Activated B cell treated with CpG ODN at 0.5 μM for 24 hours (primary cell): ENCODE measurements at regions not wholly inside any gene's neighbourhood (a gene's known extent, or its start where the extent isn't known, plus 50 kb on each side); places are given as distances from the start of the nearest gene placed in this dataset.
"Not testable (repeated sequence)": the region's sequence is repeated elsewhere in the genome, so short reads cannot be mapped to it uniquely, and the experiment has no call there.

ENCODE experiments used
- ATAC-seq: fragments of 200-7000 bp; cut with Tn5 transposase; one replicate; pipeline ENCODE4 v1.10.0; 2021; ENCODE audit warnings: low read depth, mild to moderate bottlenecking, moderate library complexity
- CTCF ChIA-PET: fragments of 350-600 bp; sonication (Branson Sonifier 250); formaldehyde crosslinking; loops from one replicate; lab custom pipeline; 2021; ENCODE audit warnings: antibody characterized with exemption; lab: Charles Lee
- POLR2A ChIA-PET: fragments of 350-600 bp; sonication (Branson Sonifier 250); formaldehyde crosslinking; loops from one replicate; lab custom pipeline; 2021; ENCODE audit warnings: antibody characterized with exemption; lab: Charles Lee
- DNase-seq: peaks from one replicate; pipeline ENCODE4 v3.0.0; 2022
- H3K27ac Mint-ChIP-seq: one replicate; pipeline ENCODE4 v1.8.0; 2020; ENCODE audit warnings: mixed read lengths
- H3K27me3 Mint-ChIP-seq: one replicate; pipeline ENCODE4 v1.8.0; 2021; ENCODE audit warnings: mixed read lengths
- H3K36me3 Mint-ChIP-seq: one replicate; pipeline ENCODE4 v1.8.0; 2021; ENCODE audit warnings: low read depth, mixed read lengths
- H3K4me1 Mint-ChIP-seq: one replicate; pipeline ENCODE4 v1.8.0; 2021; ENCODE audit warnings: mixed read lengths
- H3K4me3 Mint-ChIP-seq: one replicate; pipeline ENCODE4 v1.8.0; 2020; ENCODE audit warnings: mild to moderate bottlenecking, mixed read lengths
- H3K9me3 Mint-ChIP-seq: one replicate; pipeline ENCODE4 v1.8.0; 2020; ENCODE audit warnings: mixed read lengths
- CTCF ChIP-seq: fragments of 200-600 bp; IDR thresholded peaks from one replicate; pipeline ENCODE4 v1.8.0; 2022; ENCODE audit warnings: antibody characterized with exemption, mild to moderate bottlenecking
- intact Hi-C: fragments of 100-400 bp; cut with micrococcal nuclease; formaldehyde crosslinking; loops from one replicate; pipeline ENCODE4 v1.15.1; 2024

- intact Hi-C loops = loop anchor here (1.0 to 10.0 kb wide), 8 partner anchors 40 to 1690 kb away; partner anchors contain the start of gene ATF7IP2
- ChIA-PET CTCF (interaction anchor here (0.9 to 6.1 kb wide), 16 partner anchors 9 to 487 kb away, joined by 3 to 116 read pairs (median 5); partner anchors contain the start of gene ATF7IP2), POLR2A (interaction anchor here (0.7 to 2.5 kb wide), 5 partner anchors 41 to 480 kb away, joined by 3 to 16 read pairs (median 4); partner anchors contain the start of gene ATF7IP2)
- ATAC-seq (peak; percentile 83), DNase-seq (peak; percentile 56)
- H3K36me3 Mint-ChIP-seq = no peaks in the 10 kb centered on the region
- H3K27me3 Mint-ChIP-seq = no peaks in the 10 kb centered on the region
- H3K9me3 Mint-ChIP-seq = no peaks in the 10 kb centered on the region
- TF ChIP-seq CTCF = no peak
- peak overlapping the region; percentile 71 for H3K4me3 Mint-ChIP-seq
- peak overlapping the region; percentile 47 for H3K27ac Mint-ChIP-seq
- peaks cover 42% of the 10 kb centered on the region for H3K4me1 Mint-ChIP-seq
Observed at GRCh38 chr16:10256784-10257641, 74.8 kb upstream of the GRIN2A start.

- not testable (repeated sequence) for ATAC-seq, H3K9me3 Mint-ChIP-seq, DNase-seq, H3K27me3 Mint-ChIP-seq, H3K4me3 Mint-ChIP-seq, H3K36me3 Mint-ChIP-seq
- H3K4me1 Mint-ChIP-seq = peaks cover 44% of the 10 kb centered on the region
- H3K27ac Mint-ChIP-seq = peak overlapping the region; percentile 31
- CTCF ChIA-PET = interaction anchor here (0.9 to 6.1 kb wide), 14 partner anchors 8 to 487 kb away, joined by 3 to 116 read pairs (median 6); partner anchors contain the start of gene ATF7IP2
- POLR2A ChIA-PET = interaction anchor here (0.7 to 2.5 kb wide), 3 partner anchors 56 to 479 kb away, joined by 4 to 16 read pairs (median 5); partner anchors contain the start of gene ATF7IP2
- intact Hi-C loops = loop anchor here (1.0 to 10.0 kb wide), 6 partner anchors 40 to 1691 kb away; partner anchors contain the start of gene ATF7IP2
Observed at GRCh38 chr16:10257642-10258251, 75.5 kb upstream of the GRIN2A start.

- not testable (repeated sequence) for ATAC-seq, H3K27me3 Mint-ChIP-seq, H3K9me3 Mint-ChIP-seq, DNase-seq, H3K36me3 Mint-ChIP-seq
- intact Hi-C loops = loop anchor here (5.0 to 10.0 kb wide), 3 partner anchors 126 to 658 kb away; partner anchors contain the start of gene ATF7IP2
- POLR2A ChIA-PET = interaction anchor here (0.5 to 0.8 kb wide), 2 partner anchors 40 to 53 kb away, joined by 3 to 8 read pairs; no protein-coding TSS in a partner anchor
- CTCF ChIA-PET = interaction anchor here (1.5 to 6.1 kb wide), 4 partner anchors 55 to 256 kb away, joined by 4 to 116 read pairs (median 31); no protein-coding TSS in a partner anchor
- peaks cover 44% of the 10 kb centered on the region for H3K4me1 Mint-ChIP-seq
- peak overlapping the region; percentile 72 for H3K27ac Mint-ChIP-seq
- H3K4me3 Mint-ChIP-seq = peak overlapping the region; percentile 20
Observed at GRCh38 chr16:10258930-10259603, 76.8 kb upstream of the GRIN2A start.

- ATAC-seq = no peak
- Mint-ChIP-seq H3K4me3 (no peak overlapping the region), H3K9me3 (no peaks in the 10 kb centered on the region), H3K4me1 (peaks cover 39% of the 10 kb centered on the region), H3K36me3 (no peaks in the 10 kb centered on the region), H3K27ac (no peak overlapping the region), H3K27me3 (no peaks in the 10 kb centered on the region)
- ChIA-PET POLR2A (no interaction called here), CTCF (no interaction called here)
- TF ChIP-seq CTCF = no peak
- intact Hi-C loops = no loop called here
- no peak for DNase-seq
Observed at GRCh38 chr16:10261077-10261476, 78.8 kb upstream of the GRIN2A start.

GRCh38 chr16:10261526-10261925 is 79.3 kb upstream of the GRIN2A start:
- intact Hi-C loops, DNase-seq, POLR2A ChIA-PET, H3K36me3 Mint-ChIP-seq, CTCF ChIA-PET, H3K27ac Mint-ChIP-seq, H3K27me3 Mint-ChIP-seq, H3K9me3 Mint-ChIP-seq, ATAC-seq, H3K4me3 Mint-ChIP-seq: not testable (repeated sequence)
- H3K4me1 Mint-ChIP-seq = peaks cover 37% of the 10 kb centered on the region
